MCF 10A (cell line): ENCODE measurements at regions not wholly inside any gene's neighbourhood (a gene's known extent, or its start where the extent isn't known, plus 50 kb on each side); places are given as distances from the start of the nearest gene placed in this dataset.

Experiments
- BruUV-seq: library from RNA; stranded (reverse); fragments of 400-500 nt; replicated peaks from 2 replicates; lab custom pipeline; 2021; lab: Mats Ljungman, UMichigan
- CTCF ChIA-PET: fragments of 300-600 bp; sonication (Branson Sonifier 250); formaldehyde crosslinking; extraction: SDS; loops from one replicate; lab custom pipeline; 2021; ENCODE audit warnings: antibody characterized with exemption, inconsistent platforms; lab: Yijun Ruan, JAX
- POLR2A ChIA-PET: fragments of 300-600, 350-650 bp; sonication (Branson Sonifier 250); formaldehyde crosslinking; extraction: SDS; loops from one replicate; lab custom pipeline; 2020; ENCODE audit warnings: antibody characterized with exemption, inconsistent platforms; lab: Yijun Ruan, JAX
- DNase-seq: peaks from one replicate; pipeline ENCODE4 v3.0.0-alpha.2; 2018; ENCODE audit not compliant: unreplicated experiment
- H3K27ac Mint-ChIP-seq: one replicate; pipeline ENCODE4 v1.8.0; 2022; ENCODE audit warnings: mild to moderate bottlenecking, low read depth, mixed read lengths; ENCODE audit not compliant: unreplicated experiment
- H3K27me3 Mint-ChIP-seq: one replicate; pipeline ENCODE4 v1.8.0; 2022; ENCODE audit warnings: mixed read lengths; ENCODE audit not compliant: insufficient read depth, unreplicated experiment
- H3K36me3 Mint-ChIP-seq: one replicate; pipeline ENCODE4 v1.8.0; 2022; ENCODE audit warnings: mild to moderate bottlenecking, moderate library complexity, mixed read lengths; ENCODE audit not compliant: insufficient read depth, unreplicated experiment
- H3K4me1 Mint-ChIP-seq: one replicate; pipeline ENCODE4 v1.8.0; 2022; ENCODE audit warnings: mixed read lengths; ENCODE audit not compliant: insufficient read depth, unreplicated experiment
- H3K4me3 Mint-ChIP-seq: one replicate; pipeline ENCODE4 v1.8.0; 2022; ENCODE audit warnings: mild to moderate bottlenecking, moderate library complexity, mixed read lengths; ENCODE audit not compliant: unreplicated experiment
- H3K9me3 Mint-ChIP-seq: one replicate; pipeline ENCODE4 v1.8.0; 2022; ENCODE audit warnings: mixed read lengths; ENCODE audit not compliant: unreplicated experiment
- intact Hi-C: fragments of 100-400 bp; cut with micrococcal nuclease; formaldehyde crosslinking; loops from 2 replicates; pipeline ENCODE4 v1.14.1; 2022
- TF ChIP-seq, protein P1 (sequence below): fragments of 200-600 bp; IDR thresholded peaks from one replicate; pipeline ENCODE4 v1.8.0; 2022; ENCODE audit warnings: antibody characterized with exemption, mild to moderate bottlenecking; ENCODE audit not compliant: unreplicated experiment

GRCh38 chr11:36868380-36868779 is 270.3 kb upstream of the RAG2 start:
- intact Hi-C loops = no loop called here
- TF ChIP-seq, protein P1, sequence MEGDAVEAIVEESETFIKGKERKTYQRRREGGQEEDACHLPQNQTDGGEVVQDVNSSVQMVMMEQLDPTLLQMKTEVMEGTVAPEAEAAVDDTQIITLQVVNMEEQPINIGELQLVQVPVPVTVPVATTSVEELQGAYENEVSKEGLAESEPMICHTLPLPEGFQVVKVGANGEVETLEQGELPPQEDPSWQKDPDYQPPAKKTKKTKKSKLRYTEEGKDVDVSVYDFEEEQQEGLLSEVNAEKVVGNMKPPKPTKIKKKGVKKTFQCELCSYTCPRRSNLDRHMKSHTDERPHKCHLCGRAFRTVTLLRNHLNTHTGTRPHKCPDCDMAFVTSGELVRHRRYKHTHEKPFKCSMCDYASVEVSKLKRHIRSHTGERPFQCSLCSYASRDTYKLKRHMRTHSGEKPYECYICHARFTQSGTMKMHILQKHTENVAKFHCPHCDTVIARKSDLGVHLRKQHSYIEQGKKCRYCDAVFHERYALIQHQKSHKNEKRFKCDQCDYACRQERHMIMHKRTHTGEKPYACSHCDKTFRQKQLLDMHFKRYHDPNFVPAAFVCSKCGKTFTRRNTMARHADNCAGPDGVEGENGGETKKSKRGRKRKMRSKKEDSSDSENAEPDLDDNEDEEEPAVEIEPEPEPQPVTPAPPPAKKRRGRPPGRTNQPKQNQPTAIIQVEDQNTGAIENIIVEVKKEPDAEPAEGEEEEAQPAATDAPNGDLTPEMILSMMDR = no peak
- Mint-ChIP-seq H3K27ac (no peak overlapping the region), H3K4me3 (no peak overlapping the region), H3K27me3 (no peaks in the 10 kb centered on the region), H3K36me3 (no peaks in the 10 kb centered on the region), H3K4me1 (no peaks in the 10 kb centered on the region), H3K9me3 (no peaks in the 10 kb centered on the region)
- ChIA-PET CTCF (interaction anchor here (0.7 kb wide), 1 partner anchor 130 kb away, joined by 3 read pairs; no protein-coding TSS in a partner anchor), POLR2A (no interaction called here)
- BruUV-seq = no TSS peak
- no peak for DNase-seq

- ChIA-PET POLR2A (no interaction called here), CTCF (interaction anchor here (0.6 kb wide), 1 partner anchor 658 kb away, joined by 3 read pairs; no protein-coding TSS in a partner anchor)
- TF ChIP-seq, protein P1 = no peak
- no peak for DNase-seq
- Mint-ChIP-seq H3K9me3 (no peaks in the 10 kb centered on the region), H3K4me3 (no peak overlapping the region), H3K4me1 (no peaks in the 10 kb centered on the region), H3K36me3 (no peaks in the 10 kb centered on the region), H3K27ac (no peak overlapping the region), H3K27me3 (no peaks in the 10 kb centered on the region)
- intact Hi-C loops = no loop called here
- no TSS peak for BruUV-seq
Measured at GRCh38 chr11:36865846-36866245, 267.8 kb upstream of the RAG2 start.

DNA sequence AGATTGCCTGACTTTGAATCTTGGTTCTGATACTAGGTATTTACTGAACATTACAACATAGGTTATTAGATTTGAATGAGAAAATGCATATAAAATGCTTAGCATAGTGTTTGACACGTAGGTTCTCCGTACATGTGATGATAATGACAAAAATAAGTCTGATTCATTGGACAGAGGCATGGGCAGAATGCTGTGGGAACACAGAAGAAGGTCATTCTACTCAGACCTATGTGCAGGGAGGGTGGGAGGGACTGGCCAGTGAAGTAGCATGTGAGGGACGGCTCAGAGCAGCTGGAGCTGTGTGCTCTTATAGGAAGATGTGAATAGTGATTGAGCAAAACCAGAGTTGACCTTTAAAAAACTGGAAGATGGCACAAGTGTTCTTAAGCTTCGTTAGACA is 256.8 kb upstream of the RAG2 start:
- POLR2A ChIA-PET = no interaction called here

DNA sequence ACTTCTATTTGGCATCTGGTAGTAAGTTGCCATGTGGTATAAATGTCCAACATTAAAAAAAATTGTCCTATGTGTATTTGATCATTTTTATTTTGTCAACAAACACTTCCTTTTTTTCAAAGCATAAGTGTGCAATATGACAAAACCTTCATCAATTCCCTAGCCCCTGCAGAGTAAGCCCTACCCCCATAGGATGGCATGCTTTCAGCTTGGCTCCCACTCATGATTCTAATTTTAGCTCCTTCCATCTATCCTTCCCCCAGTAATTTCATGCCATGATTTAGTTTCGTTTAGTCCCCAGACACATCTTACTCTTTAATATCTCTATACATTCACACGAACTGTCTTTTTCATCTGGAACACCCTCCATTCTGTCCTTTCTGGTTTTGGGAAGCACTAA is 250.6 kb upstream of the RAG2 start:
- Mint-ChIP-seq H3K36me3 (no peaks in the 10 kb centered on the region), H3K27ac (no peak overlapping the region), H3K4me3 (no peak overlapping the region), H3K27me3 (no peaks in the 10 kb centered on the region), H3K9me3 (no peaks in the 10 kb centered on the region), H3K4me1 (no peaks in the 10 kb centered on the region)
- no peak for DNase-seq
- intact Hi-C loops = no loop called here
- CTCF ChIA-PET = interaction anchor here (0.9 to 1.2 kb wide), 2 partner anchors 22 to 102 kb away, joined by 3 read pairs; no protein-coding TSS in a partner anchor
- TF ChIP-seq, protein P1 = no peak
- no TSS peak for BruUV-seq
- POLR2A ChIA-PET = no interaction called here

More for the DNA sequence above, 256.8 kb upstream of the RAG2 start:
- Mint-ChIP-seq H3K9me3 (no peaks in the 10 kb centered on the region), H3K36me3 (no peaks in the 10 kb centered on the region), H3K27ac (no peak overlapping the region), H3K27me3 (no peaks in the 10 kb centered on the region), H3K4me1 (no peaks in the 10 kb centered on the region), H3K4me3 (no peak overlapping the region)
- TF ChIP-seq, protein P1 = no peak
- DNase-seq = no peak
- CTCF ChIA-PET = no interaction called here
- intact Hi-C loops = no loop called here
- BruUV-seq = no TSS peak
